K562 (cell line): ENCODE measurements at regions not wholly inside any gene's neighbourhood (a gene's known extent, or its start where the extent isn't known, plus 50 kb on each side); places are given as distances from the start of the nearest gene placed in this dataset.
A peak's percentile ranks its signal among the peaks of the same experiment; 100 is the strongest.

ENCODE experiments used
- ATAC-seq: fragments of 200-7000 bp; cut with Tn5 transposase; 3 replicates; pipeline ENCODE4 v1.9.1; 2020; ENCODE audit warnings: moderate library complexity
- BruUV-seq: library from RNA; stranded (reverse); fragments of 400-500 nt; replicated peaks from 2 replicates; lab custom pipeline; 2021; lab: Mats Ljungman, UMichigan
- CTCF ChIA-PET: fragments of 300-600 bp; formaldehyde crosslinking; extraction: SDS; loops from one replicate; lab custom pipeline; 2021; ENCODE audit warnings: low intra/inter-chr PET ratio; lab: Yijun Ruan, JAX
- POLR2A ChIA-PET: fragments of 300-600, 350-650 bp; sonication (Branson Sonifier 250); formaldehyde crosslinking; extraction: SDS; loops from one replicate; lab custom pipeline; 2021; ENCODE audit warnings: antibody characterized with exemption, inconsistent platforms; lab: Yijun Ruan, JAX
- DNase-seq, 4 experiments: peaks; one replicate each; pipeline versions ENCODE4 v3.0.0 to v3.0.0-alpha.2; 2011 to 2018; ENCODE audit warnings: low spot score in 3 of 4, mixed read lengths in 3 of 4; ENCODE audit errors: extremely low read depth in 1 of 4
- FAIRE-seq: peaks from 2 replicates; lab custom pipeline; 2011; peaks lifted over from hg19 to GRCh38; lab: Jason Lieb, UNC
- H2AFZ ChIP-seq: 2 replicates; pipeline ENCODE4 v1.6.0; 2011; ENCODE audit warnings: low read depth, low read length, control low read depth, inconsistent platforms
- H3K27ac ChIP-seq: fragments of 200-600 bp; 3 replicates; pipeline ENCODE4 v1.8.0; 2011; ENCODE audit warnings: low read depth, mild to moderate bottlenecking, control low read depth, inconsistent platforms, low read length, moderate library complexity, mixed read lengths; ENCODE audit errors: extremely low read depth
- H3K27me3 ChIP-seq, 2 experiments: fragments of 300-600 bp in 1 of 2; 2 replicates in 1 of 2; 3 replicates in 1 of 2; pipeline versions ENCODE4 v1.6.0 to v1.8.0; 2011; ENCODE audit warnings: inconsistent platforms in 2 of 2, low read length in 2 of 2, mild to moderate bottlenecking in 1 of 2, mixed read lengths in 1 of 2, moderate library complexity in 1 of 2; ENCODE audit not compliant: control insufficient read depth in 2 of 2, insufficient read depth in 2 of 2
- H3K36me3 ChIP-seq: fragments of 300-600 bp; 3 replicates; pipeline ENCODE4 v1.8.0; 2011; ENCODE audit warnings: mild to moderate bottlenecking, low read length, inconsistent platforms; ENCODE audit not compliant: control insufficient read depth, insufficient read depth
- H3K4me1 ChIP-seq, 2 experiments: fragments of 200-600 bp in 1 of 2; replicated peaks in 1 of 2; 2 replicates in 1 of 2; 3 replicates in 1 of 2; pipeline versions ENCODE4 v1.5.1 to v1.8.0; 2011; ENCODE audit warnings: inconsistent platforms in 2 of 2, low read length in 2 of 2, mild to moderate bottlenecking in 1 of 2, mixed read lengths in 1 of 2, moderate library complexity in 1 of 2; ENCODE audit not compliant: control insufficient read depth in 2 of 2, insufficient read depth in 2 of 2
- H3K4me2 ChIP-seq: 2 replicates; pipeline ENCODE4 v1.6.1; 2011; ENCODE audit warnings: low read length, control low read depth, inconsistent platforms, mixed read lengths; ENCODE audit not compliant: insufficient read depth
- H3K4me3 ChIP-seq: fragments of 200-600 bp; sonication (generic), shearing (Covaris generic); 2 replicates; pipeline ENCODE4 v1.5.1; 2016; ENCODE audit warnings: control low read depth, inconsistent platforms
- H3K79me2 ChIP-seq: fragments of 200-600 bp; 3 replicates; pipeline ENCODE4 v1.8.0; 2011; ENCODE audit warnings: low read length, inconsistent platforms; ENCODE audit not compliant: control insufficient read depth, insufficient read depth
- H3K9ac ChIP-seq, 2 experiments: 2 replicates each; pipeline versions ENCODE4 v1.6.0 to v1.6.1; 2011; ENCODE audit warnings: low read depth in 2 of 2, low read length in 2 of 2, control low read depth in 1 of 2, inconsistent platforms in 1 of 2, mild to moderate bottlenecking in 1 of 2, mixed read lengths in 1 of 2; ENCODE audit not compliant: insufficient read depth in 1 of 2
- H3K9me1 ChIP-seq: one replicate; pipeline ENCODE4 v1.6.0; 2011; ENCODE audit warnings: inconsistent platforms, mild to moderate bottlenecking, low read length, moderate library complexity; ENCODE audit not compliant: control insufficient read depth, insufficient read depth
- H3K9me3 ChIP-seq: replicated peaks from 2 replicates; pipeline ENCODE4 v1.5.1; 2011; ENCODE audit warnings: low read depth, low read length, inconsistent platforms; ENCODE audit not compliant: control insufficient read depth, insufficient read depth
- H4K20me1 ChIP-seq: replicated peaks from 2 replicates; pipeline ENCODE4 v1.6.1; 2011; ENCODE audit warnings: low read length, inconsistent platforms, mixed read lengths; ENCODE audit not compliant: control insufficient read depth, insufficient read depth
- COPS2 ChIP-seq: fragments of 450-650 bp; conservative IDR thresholded peaks from 2 replicates; pipeline ENCODE4 v1.6.1; 2016; ENCODE audit warnings: mild to moderate bottlenecking, moderate library complexity
- KAT2B ChIP-seq: IDR thresholded peaks from one replicate; pipeline ENCODE4 v1.6.1; 2012; ENCODE audit warnings: low read depth, mild to moderate bottlenecking, control low read depth, inconsistent platforms, low read length, moderate library complexity
- KDM1A ChIP-seq, 2 experiments: fragments of 450-650 bp; IDR thresholded peaks; 2 replicates each; pipeline ENCODE4 v1.6.1; 2016; ENCODE audit warnings: mild to moderate bottlenecking in 2 of 2
- NR3C1 ChIP-seq: sonication (generic); formaldehyde crosslinking; IDR thresholded peaks from 2 replicates; pipeline ENCODE4 v1.8.1; 2022; ENCODE audit warnings: missing genetic modification reagents
- SIRT6 ChIP-seq: IDR thresholded peaks from one replicate; pipeline ENCODE4 v1.6.1; 2012; ENCODE audit warnings: low read depth, mild to moderate bottlenecking, control low read depth, inconsistent platforms, low read length, moderate library complexity
- SOX6 ChIP-seq: fragments of 450-650 bp; IDR thresholded peaks from 2 replicates; pipeline ENCODE4 v1.6.1; 2014; ENCODE audit warnings: mild to moderate bottlenecking
- ZNF589 ChIP-seq: fragments of 200-800 bp; sonication (Bioruptor generic); IDR thresholded peaks from 2 replicates; pipeline ENCODE4 v1.6.1; 2016; ENCODE audit warnings: low read depth, missing genetic modification characterization, missing compliant biosample characterization
- WGBS: fragments of 100-300 bp; shearing (Covaris generic); methylation state at CpG from one replicate; pipeline ENCODE4 v1.1.6; 2016; ENCODE audit warnings: low coverage, mixed read lengths; ENCODE audit not compliant: insufficient coverage; ENCODE audit errors: missing lambda C conversion rate; 5-methylcytosine and 5-hydroxymethylcytosine counted together
- in situ Hi-C: fragments of 300-500 bp; cut with MboI; formaldehyde crosslinking; loops from 4 replicates; pipeline ENCODE4 v1.15.0; 2018; ENCODE audit warnings: inconsistent platforms, mixed read lengths
- intact Hi-C: fragments of 100-400 bp; cut with micrococcal nuclease; formaldehyde crosslinking; loops from 2 replicates; pipeline ENCODE4 v1.14.2; 2022
- TF ChIP-seq, protein P1 (sequence below): fragments of 450-650 bp; IDR thresholded peaks from 2 replicates; pipeline ENCODE4 v1.7.1; 2018; ENCODE audit warnings: mild to moderate bottlenecking, low read depth; ENCODE audit not compliant: partially characterized antibody

DNA sequence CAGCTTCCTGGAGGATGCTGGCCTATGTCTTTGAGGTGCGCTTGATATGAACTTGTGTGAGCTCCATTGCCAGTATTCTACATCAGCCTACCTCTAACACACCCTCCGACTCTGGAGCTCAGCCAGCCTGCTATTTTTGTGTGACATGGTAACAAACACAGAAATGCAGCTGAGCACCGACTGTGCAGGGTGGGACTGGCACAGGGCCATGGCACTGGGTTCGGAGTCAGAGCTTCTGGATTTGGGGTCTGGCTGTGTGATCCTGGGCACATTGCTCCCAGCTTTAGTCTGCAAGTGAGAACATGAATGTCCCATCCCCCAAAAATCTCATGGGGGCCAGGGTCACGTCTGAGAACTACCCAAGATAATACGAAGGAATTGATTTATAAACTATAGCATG, 257.2 kb upstream of the CTBP2 start (continued):
- TF ChIP-seq SIRT6 (no peak), ZNF589 (CRISPR knock-in tag) (no peak), NR3C1 (CRISPR knock-in tag) (no peak)

DNA sequence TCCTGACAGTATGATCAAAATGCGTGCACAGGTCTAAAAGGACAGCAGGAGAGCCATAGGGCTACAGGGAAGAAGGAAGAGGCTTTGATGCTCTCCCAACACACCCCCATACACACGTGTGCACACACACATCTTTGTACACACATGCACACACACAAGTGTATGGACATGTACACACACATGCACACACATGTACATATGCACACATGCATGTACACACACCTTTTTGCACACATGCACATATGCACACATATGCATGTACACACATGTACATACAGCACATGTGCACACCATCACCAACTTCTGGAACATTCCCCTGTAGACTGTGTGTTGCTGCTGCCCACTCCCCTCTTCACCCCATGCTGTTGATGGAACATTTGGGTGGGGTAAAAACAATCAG, 255.6 kb upstream of the CTBP2 start:
- WGBS, result 0% methylated on average over 2 of the region's 2 CpGs
- DNase-seq (no peak), FAIRE-seq (no peak), ATAC-seq (no peak)
- Histone ChIP-seq H3K4me1 (no peaks in the 10 kb centered on the region), H3K36me3 (no peaks in the 10 kb centered on the region), H2AFZ (no peak overlapping the region), H4K20me1 (no peaks in the 10 kb centered on the region), H3K4me3 (no peak overlapping the region), H3K79me2 (no peaks in the 10 kb centered on the region), H3K4me2 (no peak overlapping the region), H3K9me1 (no peaks in the 10 kb centered on the region), H3K9ac (no peak overlapping the region), H3K27me3 (peaks cover 0 to 21% of the 10 kb centered on the region in 2 experiments; a peak in 3 of 5 replicates), H3K9me3 (no peaks in the 10 kb centered on the region), H3K27ac (no peak overlapping the region)
- in situ Hi-C loops, result no loop called here
- intact Hi-C loops, result no loop called here
- no TSS peak for BruUV-seq
- POLR2A ChIA-PET, result no interaction called here
- no peak for TF ChIP-seq SOX6
- TF ChIP-seq, protein P1, sequence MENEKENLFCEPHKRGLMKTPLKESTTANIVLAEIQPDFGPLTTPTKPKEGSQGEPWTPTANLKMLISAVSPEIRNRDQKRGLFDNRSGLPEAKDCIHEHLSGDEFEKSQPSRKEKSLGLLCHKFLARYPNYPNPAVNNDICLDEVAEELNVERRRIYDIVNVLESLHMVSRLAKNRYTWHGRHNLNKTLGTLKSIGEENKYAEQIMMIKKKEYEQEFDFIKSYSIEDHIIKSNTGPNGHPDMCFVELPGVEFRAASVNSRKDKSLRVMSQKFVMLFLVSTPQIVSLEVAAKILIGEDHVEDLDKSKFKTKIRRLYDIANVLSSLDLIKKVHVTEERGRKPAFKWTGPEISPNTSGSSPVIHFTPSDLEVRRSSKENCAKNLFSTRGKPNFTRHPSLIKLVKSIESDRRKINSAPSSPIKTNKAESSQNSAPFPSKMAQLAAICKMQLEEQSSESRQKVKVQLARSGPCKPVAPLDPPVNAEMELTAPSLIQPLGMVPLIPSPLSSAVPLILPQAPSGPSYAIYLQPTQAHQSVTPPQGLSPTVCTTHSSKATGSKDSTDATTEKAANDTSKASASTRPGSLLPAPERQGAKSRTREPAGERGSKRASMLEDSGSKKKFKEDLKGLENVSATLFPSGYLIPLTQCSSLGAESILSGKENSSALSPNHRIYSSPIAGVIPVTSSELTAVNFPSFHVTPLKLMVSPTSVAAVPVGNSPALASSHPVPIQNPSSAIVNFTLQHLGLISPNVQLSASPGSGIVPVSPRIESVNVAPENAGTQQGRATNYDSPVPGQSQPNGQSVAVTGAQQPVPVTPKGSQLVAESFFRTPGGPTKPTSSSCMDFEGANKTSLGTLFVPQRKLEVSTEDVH, result no peak
- peak in 1 of 2 experiments; percentile 72; a peak in 1 of 4 replicates for TF ChIP-seq KDM1A (IDR thresholded peaks at IDR 0.05)
- no peak for TF ChIP-seq KAT2B
- TF ChIP-seq COPS2, result no peak
- CTCF ChIA-PET, result no interaction called here
